GM21390 (cell line): ENCODE measurements at regions not wholly inside any gene's neighbourhood (a gene's known extent, or its start where the extent isn't known, plus 50 kb on each side); places are given as distances from the start of the nearest gene placed in this dataset.

Experiments used
- ATAC-seq: cut with Tn5 transposase; IDR thresholded peaks from one replicate; pipeline ENCODE4 v1.9.1; 2021; ENCODE audit not compliant: unreplicated experiment

DNA sequence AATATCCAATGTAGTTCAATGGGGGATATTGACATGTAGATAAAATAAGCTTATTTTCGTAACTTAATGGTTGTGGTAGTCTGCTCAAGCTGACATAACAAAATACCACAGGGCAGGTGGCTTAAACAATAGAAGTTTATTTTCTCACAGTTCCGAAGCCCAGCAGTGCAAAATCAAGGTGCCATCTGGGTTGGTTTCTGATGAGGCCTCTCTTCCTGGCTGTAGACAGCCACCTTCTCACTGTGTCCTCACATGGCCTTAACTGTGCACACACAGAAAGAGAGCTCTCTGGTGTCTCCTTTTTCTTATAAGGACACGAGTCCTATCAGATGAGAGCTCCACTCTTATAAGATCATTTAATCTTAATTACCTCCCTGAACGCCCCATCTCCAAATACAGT lies 64.8 kb upstream of the IPO9 start:
- no peak for ATAC-seq

DNA sequence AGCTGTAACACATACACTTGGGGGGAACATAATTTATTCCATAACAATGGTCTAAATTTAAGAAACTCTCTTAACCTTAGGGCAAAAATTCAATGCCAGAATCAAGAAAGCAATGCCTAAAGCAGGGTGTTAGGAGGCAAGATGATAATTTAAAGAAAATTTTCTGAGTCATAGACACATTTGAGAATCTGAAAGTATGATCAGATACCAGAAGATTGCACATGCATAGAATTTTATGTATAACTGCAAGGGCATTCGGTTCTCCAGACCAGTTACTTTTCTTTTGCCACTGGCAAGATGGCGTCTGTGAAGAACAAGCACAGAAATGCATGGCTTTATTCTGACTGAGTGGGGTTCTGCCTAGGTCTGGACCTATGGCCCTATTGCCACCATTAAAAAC lies 64.4 kb upstream of the IPO9 start:
- no peak for ATAC-seq

DNA sequence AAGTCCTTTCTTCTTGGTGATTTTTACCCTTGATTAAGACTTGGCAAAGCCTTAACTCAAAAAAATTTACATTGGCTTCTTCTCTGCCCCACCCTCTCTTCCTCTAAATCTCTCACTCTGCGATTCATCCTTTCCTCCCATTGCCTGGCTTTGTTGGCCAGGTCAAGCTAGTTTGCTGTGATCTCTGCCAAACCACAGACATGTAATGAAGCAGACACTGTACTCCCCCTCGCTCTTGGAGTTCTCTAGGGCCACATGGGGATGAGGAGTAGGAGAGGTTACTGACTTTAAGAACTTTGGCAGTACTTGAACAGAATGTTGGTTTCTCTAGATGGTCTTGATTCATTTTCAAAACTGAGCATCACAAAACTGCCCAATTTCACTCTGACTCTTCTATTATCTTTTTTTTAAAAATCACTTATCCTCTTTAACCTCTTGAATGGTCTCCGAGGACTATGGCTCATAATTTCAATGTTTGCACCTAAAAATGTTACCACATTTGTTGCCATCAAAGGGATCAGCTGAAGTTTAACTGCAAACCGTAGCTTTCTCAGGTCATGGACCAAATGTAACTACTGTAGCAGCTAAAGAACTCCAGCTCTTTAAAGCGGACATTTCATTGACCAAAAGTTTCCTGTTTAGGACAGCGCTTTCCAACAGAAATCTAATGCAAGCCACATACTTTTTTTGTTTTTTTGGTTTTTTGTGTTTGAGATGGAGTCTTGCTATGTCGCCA lies 62.7 kb upstream of the IPO9 start:
- ATAC-seq: no peak

DNA sequence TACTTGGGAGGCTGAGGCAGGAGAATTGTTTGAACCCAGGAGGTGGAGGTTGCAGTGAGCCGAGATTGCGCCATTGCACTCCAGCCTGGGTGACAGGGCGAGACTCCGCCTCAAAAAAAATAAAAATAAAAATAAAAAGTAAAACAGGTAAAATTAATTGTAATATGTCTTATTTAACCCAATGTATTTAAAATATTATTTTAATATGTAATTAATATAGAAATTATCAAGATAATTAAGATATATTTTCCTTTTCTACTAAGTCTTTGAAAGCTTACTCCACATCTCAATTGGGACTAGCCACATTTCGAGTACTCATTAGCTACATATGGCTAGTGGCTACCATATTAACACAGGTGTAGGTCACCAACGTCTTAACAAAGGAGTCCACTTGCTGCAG lies 61.6 kb upstream of the IPO9 start:
- ATAC-seq: no peak

DNA sequence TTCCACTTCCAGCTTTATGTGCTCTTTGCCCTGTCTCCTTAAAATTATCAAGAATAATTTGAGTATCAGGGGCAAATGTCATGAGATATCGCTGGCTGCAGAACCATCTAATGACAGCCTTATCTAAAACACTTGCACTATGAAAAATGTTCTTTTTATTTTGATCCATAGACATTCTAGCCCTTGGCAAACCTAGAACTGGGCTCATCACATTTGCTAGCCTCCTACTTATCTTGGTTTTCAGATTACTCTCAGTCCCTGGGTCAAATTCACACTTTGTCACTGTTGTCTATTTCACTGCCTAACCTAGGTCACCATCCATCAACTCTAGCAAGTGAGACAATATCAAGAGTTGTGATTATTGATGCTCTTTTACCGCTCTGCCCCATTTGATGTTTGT lies 59.9 kb upstream of the IPO9 start:
- no peak for ATAC-seq

DNA sequence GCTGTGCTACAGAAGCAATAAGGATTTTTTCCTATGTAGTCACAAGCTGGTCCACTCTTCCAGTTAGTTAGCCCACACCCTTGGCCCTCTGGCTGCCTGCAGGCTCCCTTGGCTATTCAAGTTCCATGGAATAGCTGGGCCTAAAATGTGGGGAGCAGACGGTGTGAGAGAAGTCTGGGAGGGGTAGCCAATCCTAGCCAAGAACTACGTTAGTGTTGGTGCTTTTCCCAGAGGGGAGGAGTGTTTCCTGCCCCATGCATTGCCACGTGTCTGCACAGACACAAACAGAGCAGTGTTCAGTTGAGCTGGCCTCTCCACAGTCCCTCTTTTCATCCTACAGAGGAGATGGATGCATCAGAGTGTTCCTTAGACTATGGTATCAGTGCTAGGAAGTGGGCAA lies 59.0 kb upstream of the IPO9 start:
- no peak for ATAC-seq

DNA sequence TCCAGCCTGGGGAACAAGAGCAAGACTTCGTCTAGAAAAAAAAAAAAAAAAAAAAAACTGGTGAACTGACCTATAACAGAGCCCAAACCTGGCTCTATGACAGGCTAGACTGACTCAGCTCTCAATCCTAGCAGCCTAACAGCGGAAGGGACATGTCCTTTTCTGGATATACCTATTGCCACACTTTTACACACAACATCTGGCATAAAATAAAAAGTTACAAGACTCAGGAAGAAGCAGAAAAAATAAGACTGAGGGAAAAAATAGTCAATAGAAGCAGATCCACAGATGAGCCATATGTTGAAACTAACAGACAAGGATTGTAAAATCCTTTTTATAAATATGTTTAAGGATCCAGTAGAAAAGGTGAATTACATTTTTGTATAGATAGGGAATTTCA lies 57.5 kb upstream of the IPO9 start:
- no peak for ATAC-seq

DNA sequence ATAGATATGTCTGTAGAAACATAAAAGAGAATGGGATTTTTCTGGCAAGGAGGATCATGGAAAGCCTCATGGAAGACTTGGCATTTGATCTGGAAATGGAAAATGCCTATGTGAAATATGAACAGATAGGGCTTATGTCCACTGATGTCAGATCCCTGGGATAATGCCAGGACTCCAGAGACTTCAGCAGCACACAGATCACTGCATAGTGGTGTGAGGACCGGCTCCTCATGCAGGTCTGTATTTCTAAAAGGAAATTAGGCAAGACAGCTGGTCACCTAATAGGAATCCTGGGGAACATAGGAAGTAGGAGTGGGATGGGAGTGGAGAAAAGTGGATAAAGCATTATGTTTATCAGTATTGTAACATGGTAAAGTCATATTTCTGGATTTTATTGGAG lies 56.8 kb upstream of the IPO9 start:
- ATAC-seq: no peak

DNA sequence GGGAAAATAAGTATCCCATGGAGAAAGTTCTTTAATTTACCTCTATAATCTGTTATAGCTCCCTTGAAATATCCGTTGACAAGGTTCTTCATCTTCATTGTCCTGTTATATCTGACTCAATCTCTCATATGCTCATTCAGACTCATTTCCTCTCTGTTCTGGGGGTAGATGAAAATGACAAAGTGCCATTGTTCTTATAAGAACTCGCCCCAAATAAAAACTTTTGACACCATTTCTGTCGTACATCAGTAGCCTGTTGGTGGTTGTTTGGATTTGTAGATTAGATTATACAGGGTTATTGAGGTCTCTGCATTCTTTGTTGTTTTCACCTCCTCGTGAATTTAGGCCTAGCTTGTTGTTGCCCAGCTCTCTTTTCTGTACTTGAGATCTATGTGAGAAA lies 55.2 kb upstream of the IPO9 start:
- no peak for ATAC-seq

DNA sequence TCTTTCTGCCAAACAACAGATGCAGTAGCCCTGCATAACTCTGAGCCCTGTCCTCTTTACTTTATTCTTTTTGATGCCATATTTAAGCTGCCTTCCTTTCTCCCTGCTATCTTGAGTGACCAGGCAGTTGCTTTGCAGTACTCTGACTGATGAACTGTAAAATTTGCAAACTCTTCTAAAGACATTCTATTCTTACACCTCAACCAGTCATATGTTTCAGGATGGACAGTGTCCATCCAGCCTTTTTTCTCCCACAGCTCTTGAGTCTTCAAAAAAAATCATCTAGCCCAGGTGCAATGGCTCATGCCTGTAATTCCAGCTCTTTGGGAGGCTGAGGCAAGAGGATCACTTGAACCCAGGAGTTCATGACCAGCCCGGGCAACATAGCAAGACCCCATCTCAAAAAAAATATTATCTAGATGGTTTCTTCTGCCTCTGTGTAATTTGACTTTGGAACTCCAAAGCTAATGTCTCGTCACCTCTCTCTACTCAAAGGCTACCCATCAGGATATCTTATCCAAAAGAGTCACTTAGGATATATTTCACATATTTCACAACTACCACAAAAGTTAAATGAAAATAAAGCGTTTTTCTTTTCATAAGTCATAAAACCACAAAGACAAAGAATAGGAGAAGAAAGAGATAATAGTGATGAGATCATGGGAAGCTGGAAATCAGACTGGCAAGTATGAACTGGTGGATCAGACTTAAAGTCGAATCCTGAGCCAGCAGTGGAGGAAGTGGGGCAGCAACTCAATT lies 54.6 kb upstream of the IPO9 start:
- no peak for ATAC-seq

DNA sequence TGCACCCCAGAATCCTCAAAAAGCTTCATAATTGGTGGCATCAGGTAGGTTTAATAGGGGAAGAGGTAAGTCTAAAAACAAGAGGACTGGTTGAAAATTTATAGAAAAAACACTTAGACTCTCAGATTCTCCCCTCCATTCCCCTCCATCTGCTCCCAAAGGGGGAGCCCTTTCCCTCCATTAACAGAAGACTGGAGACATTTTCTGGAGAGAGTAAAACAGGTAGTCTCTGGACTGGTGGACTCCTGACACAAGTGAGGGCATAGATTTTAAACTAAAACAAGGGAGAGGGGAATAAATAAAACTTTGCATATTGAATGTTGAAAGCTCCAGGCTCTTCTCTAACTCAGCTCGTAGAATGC lies 54.0 kb upstream of the IPO9 start:
- ATAC-seq: no peak

DNA sequence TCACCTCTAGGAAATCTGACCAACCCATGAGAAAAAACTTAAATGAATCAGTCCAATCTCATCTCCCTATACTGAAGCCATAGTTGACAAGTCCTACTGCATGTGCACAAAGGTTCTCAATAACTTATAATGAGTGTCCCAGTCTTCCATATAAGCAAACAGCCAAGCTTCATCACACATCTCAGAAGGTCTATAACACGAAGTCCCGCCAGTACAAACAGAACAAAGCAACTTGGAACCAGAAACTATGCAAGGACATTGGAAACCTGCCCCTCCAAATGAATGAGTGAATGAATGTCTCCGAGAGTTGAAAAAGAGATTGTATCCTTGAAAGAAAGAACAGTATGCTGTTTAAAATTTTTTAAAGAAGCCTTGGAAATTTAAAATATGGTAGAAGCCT lies 53.6 kb upstream of the IPO9 start:
- ATAC-seq: no peak

DNA sequence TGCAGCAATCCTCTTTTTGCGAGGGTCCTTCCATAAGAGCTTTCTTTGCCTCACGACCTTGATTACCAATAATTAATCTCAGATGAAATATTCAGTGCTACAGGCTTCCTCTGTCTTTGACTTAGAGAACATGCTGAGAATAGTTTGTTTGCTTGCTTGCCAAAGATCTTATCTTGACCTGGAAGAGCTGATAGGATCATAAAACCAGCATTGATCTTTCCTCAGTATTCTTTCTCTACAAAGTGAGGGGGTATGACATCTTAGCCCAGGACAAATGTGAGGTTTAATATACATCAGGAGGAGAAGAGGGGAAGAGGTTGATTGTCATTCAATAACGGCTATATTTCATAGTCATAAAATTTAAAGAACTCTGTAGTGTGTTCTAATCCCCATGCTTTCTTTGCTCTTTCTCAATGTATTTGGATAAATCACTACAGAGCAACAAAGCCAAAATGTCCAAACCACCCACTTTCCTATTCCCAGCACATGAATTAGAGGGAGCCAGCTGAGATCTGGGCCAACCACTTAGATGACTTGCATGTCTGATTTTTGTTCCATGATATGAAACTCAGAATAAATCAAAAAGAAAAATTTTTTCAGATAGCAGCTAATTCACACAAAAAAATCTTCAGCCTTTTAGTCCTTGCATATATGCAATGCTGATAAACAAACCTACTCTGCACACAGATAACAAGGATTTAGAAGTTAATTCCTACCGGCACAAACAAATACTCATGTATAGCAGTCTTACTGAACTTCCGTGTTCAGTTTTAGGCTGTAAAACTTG lies 50.5 kb upstream of the IPO9 start:
- ATAC-seq: no peak
